Prostate gland (tissue), 2 donors: ENCODE measurements at regions not wholly inside any gene's neighbourhood (a gene's known extent, or its start where the extent isn't known, plus 50 kb on each side); places are given as distances from the start of the nearest gene placed in this dataset.

Experiments
- DNase-seq: peaks from one replicate; pipeline ENCODE4 v3.0.0-alpha.2; 2019; ENCODE audit warnings: low spot score
- H3K27ac ChIP-seq, 2 donors: fragments of 200-600 bp; sonication (generic); 2 replicates each; pipeline ENCODE4 v1.5.1; 2017 to 2019
- H3K27me3 ChIP-seq: fragments of 200-600 bp; sonication (generic); replicated peaks from 2 replicates; pipeline ENCODE4 v1.5.1; 2019; ENCODE audit not compliant: insufficient read depth
- H3K36me3 ChIP-seq, 2 donors: fragments of 200-600 bp; sonication (generic); 1 replicate in 1 of 2; 2 replicates in 1 of 2; pipeline versions ENCODE4 v1.5.1 to v1.8.1; 2017 to 2019
- H3K4me1 ChIP-seq: fragments of 200-600 bp; sonication (generic); replicated peaks from 2 replicates; pipeline ENCODE4 v1.5.1; 2019
- H3K4me3 ChIP-seq, 2 donors: fragments of 200-600 bp; sonication (generic); 2 replicates each; pipeline ENCODE4 v1.5.1; 2017 to 2019
- H3K9me3 ChIP-seq: fragments of 200-600 bp; sonication (generic); 2 replicates; pipeline ENCODE4 v1.5.1; 2017
- CTCF ChIP-seq, 4 experiments: fragments of 200-600 bp in 2 of 4; fragments of 450-650 bp in 2 of 4; sonication (generic) in 2 of 4; IDR thresholded peaks; 1 replicate in 3 of 4; 2 replicates in 1 of 4; pipeline ENCODE4 v1.5.1; 2016 to 2019; ENCODE audit warnings: antibody characterized with exemption in 4 of 4, mild to moderate bottlenecking in 2 of 4, moderate library complexity in 2 of 4
- POLR2A ChIP-seq: fragments of 450-650 bp; IDR thresholded peaks from one replicate; pipeline ENCODE4 v1.6.1; 2016; ENCODE audit warnings: antibody characterized with exemption, mild to moderate bottlenecking
- POLR2AphosphoS5 ChIP-seq: sonication (generic); formaldehyde crosslinking; IDR thresholded peaks from one replicate; pipeline ENCODE4 v1.6.1; 2017; ENCODE audit warnings: antibody characterized with exemption
- WGBS: methylation state at CpG from one replicate; pipeline ENCODE4 v1.1.5; 2018; 5-methylcytosine and 5-hydroxymethylcytosine counted together
- intact Hi-C: fragments of 100-400 bp; cut with DNase I; formaldehyde crosslinking; loops from one replicate; pipeline ENCODE4 v1.14.2; 2022

- no peak overlapping the region for H3K4me3 ChIP-seq
- DNase-seq = no peak
- WGBS = 79% methylated on average over 3 of the region's 3 CpGs
- no peak for TF ChIP-seq POLR2A
- TF ChIP-seq CTCF (IDR thresholded peaks at IDR 0.05) = no peak
- TF ChIP-seq POLR2AphosphoS5 = no peak
- no peak overlapping the region for H3K27ac ChIP-seq
- no peaks in the 10 kb centered on the region for H3K36me3 ChIP-seq
- no peaks in the 10 kb centered on the region for H3K27me3 ChIP-seq
- no peaks in the 10 kb centered on the region for H3K9me3 ChIP-seq
- intact Hi-C loops = no loop called here
- H3K4me1 ChIP-seq = no peaks in the 10 kb centered on the region
Measured at GRCh38 chr2:123116595-123116994, 908.5 kb upstream of the CNTNAP5 start.

DNA sequence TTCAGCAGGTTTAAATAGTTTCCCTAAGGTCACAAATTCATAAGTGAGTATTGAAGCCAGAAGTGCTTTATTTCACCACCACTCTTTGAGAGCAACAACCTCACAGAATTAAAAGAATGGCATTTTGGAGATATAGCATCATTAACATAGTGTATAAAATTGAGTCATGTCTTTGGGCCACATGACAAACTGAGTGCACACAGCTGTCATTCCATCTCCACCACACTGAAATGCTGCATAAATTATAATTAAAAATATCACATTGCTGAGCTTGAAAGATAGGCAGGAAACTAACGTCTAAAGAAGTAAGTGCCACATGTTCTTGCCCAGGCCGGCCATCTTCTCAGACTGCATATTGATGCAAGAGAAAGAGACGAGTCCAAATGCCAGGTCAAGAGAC lies 897.9 kb upstream of the CNTNAP5 start:
- 79% methylated on average over 3 of the region's 3 CpGs for WGBS
- Histone ChIP-seq H3K4me1 (no peaks in the 10 kb centered on the region), H3K36me3 (no peaks in the 10 kb centered on the region), H3K27me3 (no peaks in the 10 kb centered on the region), H3K4me3 (no peak overlapping the region), H3K9me3 (no peaks in the 10 kb centered on the region), H3K27ac (no peak overlapping the region)
- no peak for DNase-seq
- TF ChIP-seq POLR2AphosphoS5 (no peak), POLR2A (no peak), CTCF (IDR thresholded peaks at IDR 0.05) (no peak)
- intact Hi-C loops = no loop called here

- Histone ChIP-seq H3K4me3 (no peak overlapping the region), H3K4me1 (no peaks in the 10 kb centered on the region), H3K27me3 (no peaks in the 10 kb centered on the region), H3K36me3 (no peaks in the 10 kb centered on the region), H3K9me3 (no peaks in the 10 kb centered on the region), H3K27ac (no peak overlapping the region)
- 40% methylated on average over 1 of the region's 1 CpG for WGBS
- no peak for TF ChIP-seq CTCF (IDR thresholded peaks at IDR 0.05)
- TF ChIP-seq POLR2AphosphoS5 = no peak
- TF ChIP-seq POLR2A = no peak
- intact Hi-C loops = no loop called here
- no peak for DNase-seq
Measured at GRCh38 chr2:123128951-123129350, 896.1 kb upstream of the CNTNAP5 start.

GRCh38 chr2:123136419-123136818 lies 888.7 kb upstream of the CNTNAP5 start:
- no peak for TF ChIP-seq POLR2A
- no peak for TF ChIP-seq CTCF (IDR thresholded peaks at IDR 0.05)
- TF ChIP-seq POLR2AphosphoS5 = no peak
- WGBS = 91% methylated on average over 4 of the region's 4 CpGs
- no peak for DNase-seq
- intact Hi-C loops = no loop called here
- Histone ChIP-seq H3K9me3 (no peaks in the 10 kb centered on the region), H3K4me1 (no peaks in the 10 kb centered on the region), H3K36me3 (no peaks in the 10 kb centered on the region), H3K4me3 (no peak overlapping the region), H3K27me3 (no peaks in the 10 kb centered on the region), H3K27ac (no peak overlapping the region)

DNA sequence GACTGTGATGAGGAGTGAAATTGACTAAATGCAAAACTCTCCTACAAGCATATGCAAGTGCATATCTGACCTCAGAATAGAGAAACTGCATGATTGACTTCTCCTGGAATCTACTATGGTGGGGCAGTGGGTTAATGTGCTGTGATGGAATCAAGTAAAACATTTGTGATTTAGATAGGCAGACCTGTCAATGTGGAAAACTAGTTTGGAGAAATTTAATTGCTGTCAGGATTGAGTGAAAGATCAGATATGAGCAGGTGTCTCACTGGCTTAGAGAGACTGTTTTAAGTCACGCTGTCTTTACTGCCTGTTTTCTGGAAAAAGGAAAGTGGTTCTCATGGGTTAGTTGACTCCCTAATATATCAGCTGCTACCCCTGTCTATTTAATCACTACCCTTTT lies 881.0 kb upstream of the CNTNAP5 start:
- no peaks in the 10 kb centered on the region for H3K36me3 ChIP-seq
- H3K4me3 ChIP-seq = no peak overlapping the region
- H3K9me3 ChIP-seq = no peaks in the 10 kb centered on the region
- H3K27ac ChIP-seq = no peak overlapping the region
- TF ChIP-seq CTCF (IDR thresholded peaks at IDR 0.05) (no peak), POLR2A (no peak), POLR2AphosphoS5 (no peak)
- H3K27me3 ChIP-seq = no peaks in the 10 kb centered on the region
- no peak for DNase-seq
- WGBS = 77% methylated on average over 1 of the region's 1 CpG
- no peaks in the 10 kb centered on the region for H3K4me1 ChIP-seq
- intact Hi-C loops = no loop called here
